ENCODE measurements at regions not wholly inside any gene's neighbourhood (a gene's known extent, or its start where the extent isn't known, plus 50 kb on each side); places are given as distances from the start of the nearest gene placed in this dataset.

DNA sequence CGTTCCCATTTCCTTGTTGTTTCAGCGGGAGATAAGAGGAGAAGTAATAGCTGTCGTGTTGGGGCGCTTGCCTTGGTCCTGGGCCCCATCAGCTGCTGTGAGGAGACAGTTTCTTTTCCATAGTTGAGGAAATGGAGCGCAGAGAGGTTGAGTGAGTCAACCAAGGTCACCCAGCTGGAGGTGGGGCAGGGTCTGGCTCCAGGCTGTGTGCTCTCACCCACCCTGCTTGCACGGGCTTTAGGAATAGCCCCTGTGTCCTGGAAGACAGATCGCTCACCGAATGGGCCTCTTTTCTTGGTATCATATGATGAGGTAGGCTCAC lies 165.7 kb upstream of the RTL1 start:
- TF ChIP-seq TCF12 (IDR thresholded peaks at IDR 0.05) (no peak), POLR2AphosphoS5 (IDR thresholded peaks at IDR 0.05; ENCODE audit: low read depth, low read length) (no peak), TAF1 (IDR thresholded peaks at IDR 0.05; ENCODE audit: borderline replicate concordance, low read depth, low read length) (no peak), YY1 (IDR thresholded peaks at IDR 0.05; ENCODE audit: low read depth) (no peak), RAD21 (IDR thresholded peaks at IDR 0.05; ENCODE audit: low read length) (no peak), RFX5 (IDR thresholded peaks at IDR 0.05; ENCODE audit: low read length) (no peak), RXRA (IDR thresholded peaks at IDR 0.05; ENCODE audit: borderline replicate concordance, low read depth) (no peak), EZH2phosphoT487 (IDR thresholded peaks at IDR 0.05; ENCODE audit: borderline replicate concordance, low read depth) (no peak), JUND (IDR thresholded peaks at IDR 0.05) (no peak), GABPA (IDR thresholded peaks at IDR 0.05; ENCODE audit: low read depth) (no peak), SMC3 (IDR thresholded peaks at IDR 0.05; ENCODE audit: low read depth, low read length) (no peak)
- TF ChIP-seq, protein P1, sequence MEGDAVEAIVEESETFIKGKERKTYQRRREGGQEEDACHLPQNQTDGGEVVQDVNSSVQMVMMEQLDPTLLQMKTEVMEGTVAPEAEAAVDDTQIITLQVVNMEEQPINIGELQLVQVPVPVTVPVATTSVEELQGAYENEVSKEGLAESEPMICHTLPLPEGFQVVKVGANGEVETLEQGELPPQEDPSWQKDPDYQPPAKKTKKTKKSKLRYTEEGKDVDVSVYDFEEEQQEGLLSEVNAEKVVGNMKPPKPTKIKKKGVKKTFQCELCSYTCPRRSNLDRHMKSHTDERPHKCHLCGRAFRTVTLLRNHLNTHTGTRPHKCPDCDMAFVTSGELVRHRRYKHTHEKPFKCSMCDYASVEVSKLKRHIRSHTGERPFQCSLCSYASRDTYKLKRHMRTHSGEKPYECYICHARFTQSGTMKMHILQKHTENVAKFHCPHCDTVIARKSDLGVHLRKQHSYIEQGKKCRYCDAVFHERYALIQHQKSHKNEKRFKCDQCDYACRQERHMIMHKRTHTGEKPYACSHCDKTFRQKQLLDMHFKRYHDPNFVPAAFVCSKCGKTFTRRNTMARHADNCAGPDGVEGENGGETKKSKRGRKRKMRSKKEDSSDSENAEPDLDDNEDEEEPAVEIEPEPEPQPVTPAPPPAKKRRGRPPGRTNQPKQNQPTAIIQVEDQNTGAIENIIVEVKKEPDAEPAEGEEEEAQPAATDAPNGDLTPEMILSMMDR (IDR thresholded peaks at IDR 0.05): no peak
- TF ChIP-seq, protein P2, sequence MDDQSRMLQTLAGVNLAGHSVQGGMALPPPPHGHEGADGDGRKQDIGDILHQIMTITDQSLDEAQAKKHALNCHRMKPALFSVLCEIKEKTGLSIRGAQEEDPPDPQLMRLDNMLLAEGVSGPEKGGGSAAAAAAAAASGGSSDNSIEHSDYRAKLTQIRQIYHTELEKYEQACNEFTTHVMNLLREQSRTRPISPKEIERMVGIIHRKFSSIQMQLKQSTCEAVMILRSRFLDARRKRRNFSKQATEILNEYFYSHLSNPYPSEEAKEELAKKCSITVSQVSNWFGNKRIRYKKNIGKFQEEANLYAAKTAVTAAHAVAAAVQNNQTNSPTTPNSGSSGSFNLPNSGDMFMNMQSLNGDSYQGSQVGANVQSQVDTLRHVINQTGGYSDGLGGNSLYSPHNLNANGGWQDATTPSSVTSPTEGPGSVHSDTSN (IDR thresholded peaks at IDR 0.05): no peak

All from SK-N-SH (cell line).